Activated B cell treated with CpG ODN at 0.5 μM for 24 hours (primary cell): ENCODE measurements at regions not wholly inside any gene's neighbourhood (a gene's known extent, or its start where the extent isn't known, plus 50 kb on each side); places are given as distances from the start of the nearest gene placed in this dataset.

Experiments used
- ATAC-seq: fragments of 200-7000 bp; cut with Tn5 transposase; one replicate; pipeline ENCODE4 v1.10.0; 2021; ENCODE audit warnings: low read depth, mild to moderate bottlenecking, moderate library complexity
- CTCF ChIA-PET: fragments of 350-600 bp; sonication (Branson Sonifier 250); formaldehyde crosslinking; loops from one replicate; lab custom pipeline; 2021; ENCODE audit warnings: antibody characterized with exemption; lab: Charles Lee
- POLR2A ChIA-PET: fragments of 350-600 bp; sonication (Branson Sonifier 250); formaldehyde crosslinking; loops from one replicate; lab custom pipeline; 2021; ENCODE audit warnings: antibody characterized with exemption; lab: Charles Lee
- DNase-seq: peaks from one replicate; pipeline ENCODE4 v3.0.0; 2022
- H3K27ac Mint-ChIP-seq: one replicate; pipeline ENCODE4 v1.8.0; 2020; ENCODE audit warnings: mixed read lengths
- H3K27me3 Mint-ChIP-seq: one replicate; pipeline ENCODE4 v1.8.0; 2021; ENCODE audit warnings: mixed read lengths
- H3K36me3 Mint-ChIP-seq: one replicate; pipeline ENCODE4 v1.8.0; 2021; ENCODE audit warnings: low read depth, mixed read lengths
- H3K4me1 Mint-ChIP-seq: one replicate; pipeline ENCODE4 v1.8.0; 2021; ENCODE audit warnings: mixed read lengths
- H3K4me3 Mint-ChIP-seq: one replicate; pipeline ENCODE4 v1.8.0; 2020; ENCODE audit warnings: mild to moderate bottlenecking, mixed read lengths
- H3K9me3 Mint-ChIP-seq: one replicate; pipeline ENCODE4 v1.8.0; 2020; ENCODE audit warnings: mixed read lengths
- CTCF ChIP-seq: fragments of 200-600 bp; IDR thresholded peaks from one replicate; pipeline ENCODE4 v1.8.0; 2022; ENCODE audit warnings: antibody characterized with exemption, mild to moderate bottlenecking
- intact Hi-C: fragments of 100-400 bp; cut with micrococcal nuclease; formaldehyde crosslinking; loops from one replicate; pipeline ENCODE4 v1.15.1; 2024

DNA sequence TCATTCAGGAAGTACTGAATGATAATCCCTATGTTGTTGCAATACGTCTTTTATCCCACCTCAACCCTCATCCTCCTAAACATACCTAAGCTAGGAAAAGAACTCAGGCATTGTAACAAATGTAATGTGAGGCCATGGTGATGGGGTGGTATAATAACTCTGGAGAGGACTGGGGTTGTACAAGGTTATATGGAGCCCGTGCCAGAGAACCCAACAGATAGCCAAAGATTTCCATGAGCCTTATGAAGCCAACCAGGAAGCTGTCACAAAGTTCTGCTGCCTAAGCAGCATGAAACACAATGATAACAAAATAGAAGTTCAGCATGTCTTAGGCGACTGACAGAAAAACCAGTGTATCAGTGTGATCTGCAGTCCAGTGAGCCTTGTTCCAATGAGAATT, 394.1 kb upstream of the NBEA start:
- Mint-ChIP-seq H3K9me3 (peaks cover 2% of the 10 kb centered on the region), H3K4me1 (no peaks in the 10 kb centered on the region), H3K4me3 (no peak overlapping the region), H3K27ac (no peak overlapping the region), H3K36me3 (no peaks in the 10 kb centered on the region), H3K27me3 (no peaks in the 10 kb centered on the region)
- intact Hi-C loops: no loop called here
- no peak for ATAC-seq
- ChIA-PET CTCF (no interaction called here), POLR2A (no interaction called here)
- no peak for TF ChIP-seq CTCF
- DNase-seq: no peak

GRCh38 chr13:34553376-34553775, 388.7 kb upstream of the NBEA start:
- intact Hi-C loops: no loop called here
- Mint-ChIP-seq H3K36me3 (no peaks in the 10 kb centered on the region), H3K27ac (no peak overlapping the region), H3K4me3 (no peak overlapping the region), H3K9me3 (peaks cover 3% of the 10 kb centered on the region), H3K27me3 (no peaks in the 10 kb centered on the region), H3K4me1 (no peaks in the 10 kb centered on the region)
- POLR2A ChIA-PET: no interaction called here
- no peak for ATAC-seq
- no peak for TF ChIP-seq CTCF
- DNase-seq: no peak
- CTCF ChIA-PET: no interaction called here

GRCh38 chr13:34555988-34556387, 386.1 kb upstream of the NBEA start:
- ChIA-PET CTCF (no interaction called here), POLR2A (no interaction called here)

GRCh38 chr13:34561033-34561432, 381.0 kb upstream of the NBEA start:
- CTCF ChIA-PET: no interaction called here
- H3K27me3 Mint-ChIP-seq: no peaks in the 10 kb centered on the region
- no peak overlapping the region for H3K4me3 Mint-ChIP-seq
- H3K9me3 Mint-ChIP-seq: peaks cover 12% of the 10 kb centered on the region
- ATAC-seq (no peak), DNase-seq (no peak)
- H3K27ac Mint-ChIP-seq: no peak overlapping the region
- POLR2A ChIA-PET: no interaction called here
- TF ChIP-seq CTCF: no peak
- intact Hi-C loops: no loop called here
- H3K4me1 Mint-ChIP-seq: no peaks in the 10 kb centered on the region
- no peaks in the 10 kb centered on the region for H3K36me3 Mint-ChIP-seq

More at GRCh38 chr13:34555988-34556387, 386.1 kb upstream of the NBEA start:
- no peaks in the 10 kb centered on the region for H3K4me1 Mint-ChIP-seq
- H3K4me3 Mint-ChIP-seq: no peak overlapping the region
- no peaks in the 10 kb centered on the region for H3K36me3 Mint-ChIP-seq
- TF ChIP-seq CTCF: no peak
- ATAC-seq (no peak), DNase-seq (no peak)
- no peak overlapping the region for H3K27ac Mint-ChIP-seq
- H3K27me3 Mint-ChIP-seq: no peaks in the 10 kb centered on the region
- H3K9me3 Mint-ChIP-seq: peaks cover 3% of the 10 kb centered on the region
- intact Hi-C loops: no loop called here

DNA sequence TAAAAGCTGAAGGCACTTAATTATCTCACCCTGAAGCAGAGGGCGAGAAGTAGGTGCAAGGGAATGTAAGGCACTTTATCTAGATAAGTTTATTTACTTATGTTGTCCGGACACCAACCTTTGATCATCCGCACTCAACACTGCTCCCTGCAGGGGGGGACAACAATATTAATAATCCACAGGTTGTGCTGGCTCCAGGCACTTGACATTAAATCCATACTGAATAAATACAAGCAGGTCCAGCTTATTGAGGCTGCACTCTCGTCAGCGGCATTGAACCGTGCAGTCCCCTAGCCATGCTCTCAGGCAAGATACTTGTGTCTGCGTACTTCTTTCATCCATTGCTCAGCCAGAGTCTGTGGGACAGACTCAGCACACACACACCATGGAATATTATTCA, 374.5 kb upstream of the NBEA start:
- Mint-ChIP-seq H3K27ac (no peak overlapping the region), H3K4me1 (no peaks in the 10 kb centered on the region), H3K4me3 (no peak overlapping the region), H3K9me3 (peaks cover 12% of the 10 kb centered on the region), H3K27me3 (no peaks in the 10 kb centered on the region), H3K36me3 (no peaks in the 10 kb centered on the region)
- no peak for TF ChIP-seq CTCF
- ATAC-seq: no peak
- ChIA-PET POLR2A (no interaction called here), CTCF (no interaction called here)
- intact Hi-C loops: no loop called here
- DNase-seq: no peak
